ENCODE measurements at regions not wholly inside any gene's neighbourhood (a gene's known extent, or its start where the extent isn't known, plus 50 kb on each side); places are given as distances from the start of the nearest gene placed in this dataset.

GRCh38 chr19:28130066-28130511, 1082.9 kb downstream of the UQCRFS1 start:
- TF ChIP-seq, protein P1, sequence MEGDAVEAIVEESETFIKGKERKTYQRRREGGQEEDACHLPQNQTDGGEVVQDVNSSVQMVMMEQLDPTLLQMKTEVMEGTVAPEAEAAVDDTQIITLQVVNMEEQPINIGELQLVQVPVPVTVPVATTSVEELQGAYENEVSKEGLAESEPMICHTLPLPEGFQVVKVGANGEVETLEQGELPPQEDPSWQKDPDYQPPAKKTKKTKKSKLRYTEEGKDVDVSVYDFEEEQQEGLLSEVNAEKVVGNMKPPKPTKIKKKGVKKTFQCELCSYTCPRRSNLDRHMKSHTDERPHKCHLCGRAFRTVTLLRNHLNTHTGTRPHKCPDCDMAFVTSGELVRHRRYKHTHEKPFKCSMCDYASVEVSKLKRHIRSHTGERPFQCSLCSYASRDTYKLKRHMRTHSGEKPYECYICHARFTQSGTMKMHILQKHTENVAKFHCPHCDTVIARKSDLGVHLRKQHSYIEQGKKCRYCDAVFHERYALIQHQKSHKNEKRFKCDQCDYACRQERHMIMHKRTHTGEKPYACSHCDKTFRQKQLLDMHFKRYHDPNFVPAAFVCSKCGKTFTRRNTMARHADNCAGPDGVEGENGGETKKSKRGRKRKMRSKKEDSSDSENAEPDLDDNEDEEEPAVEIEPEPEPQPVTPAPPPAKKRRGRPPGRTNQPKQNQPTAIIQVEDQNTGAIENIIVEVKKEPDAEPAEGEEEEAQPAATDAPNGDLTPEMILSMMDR (conservative IDR thresholded peaks at IDR 0.05; ENCODE audit: low read depth, low read length) = no peak
- TF ChIP-seq EZH2 (IDR thresholded peaks at IDR 0.05; ENCODE audit: borderline replicate concordance, low read depth, low read length, poor library complexity, severe bottlenecking) = no peak
